ENCODE measurements at regions not wholly inside any gene's neighbourhood (a gene's known extent, or its start where the extent isn't known, plus 50 kb on each side); places are given as distances from the start of the nearest gene placed in this dataset.

- Histone ChIP-seq H3K27ac (ENCODE audit: low read length) (no peak overlapping the region), H3K27me3 (ENCODE audit: control insufficient read depth, insufficient read depth, low read length) (no peaks in the 10 kb centered on the region), H3K4me1 (ENCODE audit: control insufficient read depth, insufficient read depth, low read length) (no peaks in the 10 kb centered on the region), H3K9me3 (ENCODE audit: control insufficient read depth, insufficient read depth, low read depth, low read length) (no peaks in the 10 kb centered on the region), H3K4me3 (ENCODE audit: low read depth in 2 of 2, low read length in 2 of 2) (no peak overlapping the region), H3K36me3 (ENCODE audit: control insufficient read depth, insufficient read depth, low read length) (no peaks in the 10 kb centered on the region)
- no TSS peak for BruUV-seq (replicated peaks)
- TF ChIP-seq TCF7L2 (IDR thresholded peaks at IDR 0.05; ENCODE audit: low read depth, low read length) (no peak), SIN3A (IDR thresholded peaks at IDR 0.05; ENCODE audit: borderline replicate concordance, insufficient read depth, low read depth, low read length) (no peak), POLR2AphosphoS5 (IDR thresholded peaks at IDR 0.05; ENCODE audit: low read depth, low read length) (no peak), REST (IDR thresholded peaks at IDR 0.05; ENCODE audit: insufficient read depth in 1 of 2, low read depth in 2 of 2, low read length in 1 of 2) (no peak), CTCF (IDR thresholded peaks at IDR 0.05) (no peak)
- ChIA-PET POLR2A (no interaction called here), CTCF (no interaction called here)
- in situ Hi-C loops (cut with HindIII; ENCODE audit: low pct_unique_long_range_greater_than_20kb, low sequenced_read_pairs), result no loop called here
- no peak for DNase-seq (ENCODE audit: low read depth, low spot score)
- no peak for ATAC-seq
- intact Hi-C loops (cut with micrococcal nuclease; ENCODE audit: unreplicated experiment), result no loop called here
These were observed 169.9 kb downstream of the BRINP2 start for GRCh38 chr1:177340601-177341067.

- H3K9me3 ChIP-seq (ENCODE audit: control insufficient read depth, insufficient read depth, low read depth, low read length), result no peaks in the 10 kb centered on the region
- BruUV-seq (replicated peaks), result no TSS peak
- intact Hi-C loops (cut with micrococcal nuclease; ENCODE audit: unreplicated experiment), result no loop called here
- POLR2A ChIA-PET, result no interaction called here
- no peak overlapping the region for H3K4me3 ChIP-seq (ENCODE audit: low read depth in 2 of 2, low read length in 2 of 2)
- TF ChIP-seq CTCF (IDR thresholded peaks at IDR 0.05) (no peak), REST (IDR thresholded peaks at IDR 0.05; ENCODE audit: insufficient read depth in 1 of 2, low read depth in 2 of 2, low read length in 1 of 2) (no peak)
- CTCF ChIA-PET, result no interaction called here
- H3K27ac ChIP-seq (ENCODE audit: low read length), result no peak overlapping the region
- no peaks in the 10 kb centered on the region for H3K4me1 ChIP-seq (ENCODE audit: control insufficient read depth, insufficient read depth, low read length)
- DNase-seq (ENCODE audit: low read depth, low spot score) (no peak), ATAC-seq (no peak)
- H3K36me3 ChIP-seq (ENCODE audit: control insufficient read depth, insufficient read depth, low read length), result no peaks in the 10 kb centered on the region
- in situ Hi-C loops (cut with HindIII; ENCODE audit: low pct_unique_long_range_greater_than_20kb, low sequenced_read_pairs), result no loop called here
- H3K27me3 ChIP-seq (ENCODE audit: control insufficient read depth, insufficient read depth, low read length), result no peaks in the 10 kb centered on the region
These were observed 167.6 kb downstream of the BRINP2 start for GRCh38 chr1:177338376-177338775.

All from Panc1 (cell line).